NCI-H748 (cell line): ENCODE measurements at regions not wholly inside any gene's neighbourhood (a gene's known extent, or its start where the extent isn't known, plus 50 kb on each side); places are given as distances from the start of the nearest gene placed in this dataset.

ENCODE experiments used
- DNase-seq: peaks from one replicate; lab custom pipeline; 2025; ENCODE audit not compliant: unreplicated experiment; lab: John Stamatoyannopoulos, UW

DNA sequence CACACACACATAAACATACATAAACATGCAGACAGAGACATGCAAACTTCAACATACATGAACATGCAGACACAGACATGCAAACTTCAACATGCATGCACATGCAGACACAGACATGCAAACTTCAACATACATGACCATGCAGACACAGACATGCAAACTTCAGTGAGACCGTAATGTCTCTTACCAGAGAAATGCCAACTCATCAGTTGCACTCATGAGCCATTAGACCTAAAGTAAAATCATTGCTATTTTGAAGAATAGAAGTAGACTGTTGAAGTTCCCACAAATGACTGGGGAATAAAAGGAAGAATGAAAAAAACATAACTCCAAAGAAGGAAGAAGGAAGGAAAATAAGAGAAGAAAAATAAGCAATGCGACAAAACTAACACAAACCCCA, 1044.0 kb upstream of the TMEM132C start:
- no peak for DNase-seq

GRCh38 chr12:127223731-127224130, 1043.2 kb upstream of the TMEM132C start:
- DNase-seq: no peak

DNA sequence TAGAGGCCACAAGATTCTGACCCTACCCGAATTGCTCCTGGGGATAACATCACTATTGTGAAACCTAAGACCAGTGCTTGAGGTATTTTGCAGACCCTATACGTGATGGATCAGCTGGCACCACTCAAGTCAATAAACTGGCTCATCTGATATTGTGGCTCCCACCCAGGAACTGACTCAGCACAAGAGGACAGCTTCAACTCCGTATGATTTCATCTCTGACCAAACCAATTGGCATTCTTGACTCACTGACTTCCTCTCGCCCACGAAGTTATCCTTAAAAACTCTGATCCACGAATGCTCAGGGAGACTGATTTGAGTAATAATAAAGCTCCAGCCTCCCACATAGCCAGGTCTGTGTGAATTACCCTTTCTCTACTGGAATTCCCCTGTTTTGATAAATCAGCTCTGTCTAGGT, 1036.1 kb upstream of the TMEM132C start:
- no peak for DNase-seq

- no peak for DNase-seq
These were observed 1035.6 kb upstream of the TMEM132C start for GRCh38 chr12:127231371-127231770.

GRCh38 chr12:127233016-127233415, 1034.0 kb upstream of the TMEM132C start:
- no peak for DNase-seq

- DNase-seq: no peak
These were observed 1031.2 kb upstream of the TMEM132C start for GRCh38 chr12:127235761-127236160.

DNA sequence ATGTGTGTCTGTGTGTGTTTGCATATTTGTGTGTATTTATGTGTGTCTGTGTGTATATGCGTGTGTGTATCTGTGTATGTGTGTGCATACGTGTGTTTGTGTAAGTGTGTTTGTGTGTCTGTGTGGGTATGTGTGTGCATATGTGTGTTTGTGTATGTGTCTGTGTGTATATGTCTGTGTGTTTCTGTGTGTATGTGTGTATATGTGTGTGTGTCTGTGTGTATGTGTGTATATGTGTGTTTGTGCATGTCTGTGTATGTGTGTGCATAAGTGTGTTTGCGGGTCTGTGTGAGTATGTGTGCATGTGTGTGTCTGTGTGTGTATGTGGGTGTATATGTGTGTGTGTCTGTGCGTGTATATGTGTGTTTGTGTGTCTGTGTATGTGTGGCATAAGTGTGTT, 1030.5 kb upstream of the TMEM132C start:
- no peak for DNase-seq

GRCh38 chr12:127237151-127237550, 1029.8 kb upstream of the TMEM132C start:
- DNase-seq: no peak

DNA sequence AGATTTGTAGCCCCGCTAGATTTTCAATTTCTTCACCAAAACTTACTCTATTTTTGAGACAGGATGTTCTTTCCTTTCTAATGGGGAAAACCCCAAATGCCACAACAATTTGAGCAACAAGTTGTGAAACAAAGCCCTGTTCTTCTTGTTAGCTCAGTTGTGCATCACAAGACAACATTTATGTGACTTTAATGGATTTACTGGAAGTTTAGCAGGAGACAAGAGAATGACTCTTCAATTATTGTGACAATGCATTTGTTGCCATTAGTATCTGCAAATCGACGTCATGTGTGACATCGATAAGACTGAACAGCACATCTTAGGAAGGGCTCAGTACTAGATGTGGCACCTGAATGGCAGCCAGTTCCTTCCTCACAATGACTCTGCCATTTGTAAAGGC, 1028.9 kb upstream of the TMEM132C start:
- DNase-seq: no peak

GRCh38 chr12:127239781-127240180, 1027.2 kb upstream of the TMEM132C start:
- no peak for DNase-seq

- no peak for DNase-seq
These were observed 1026.6 kb upstream of the TMEM132C start for GRCh38 chr12:127240249-127240929.

DNA sequence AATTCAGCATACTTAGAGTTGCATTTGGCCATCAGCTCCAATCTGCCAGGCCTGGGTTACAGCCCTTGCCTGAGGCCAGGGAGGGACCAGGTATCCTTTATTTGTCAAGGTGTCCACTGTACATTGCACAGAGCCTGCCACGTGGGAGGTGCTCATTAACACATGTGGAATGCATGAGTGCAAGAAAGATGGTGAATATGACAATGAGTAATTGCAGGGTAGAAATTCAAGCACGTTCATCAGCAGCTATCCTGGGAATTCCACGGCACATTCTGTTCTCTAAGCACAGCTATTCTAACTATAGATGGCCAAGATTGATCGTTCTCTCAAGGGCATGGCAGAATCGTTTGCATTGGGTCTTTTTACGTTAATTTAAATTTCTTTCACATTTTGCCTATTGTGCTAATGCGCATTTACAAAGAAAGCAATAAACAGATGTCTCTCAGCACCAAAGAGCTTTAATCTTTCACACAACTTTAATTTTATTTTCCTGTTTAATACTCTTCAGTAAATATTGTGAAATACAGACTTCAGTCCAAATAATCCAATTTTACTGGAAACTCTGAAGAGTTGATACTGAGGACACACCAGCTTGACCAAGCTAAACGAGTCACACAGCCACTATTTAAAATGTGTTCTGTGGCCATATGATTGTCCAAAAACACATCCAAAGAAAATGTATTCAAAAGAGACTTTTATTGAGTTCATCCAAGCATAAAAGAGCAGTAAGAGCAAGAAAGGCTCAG, 1025.7 kb upstream of the TMEM132C start:
- no peak for DNase-seq

- no peak for DNase-seq
These were observed 1022.0 kb upstream of the TMEM132C start for GRCh38 chr12:127245009-127245408.

GRCh38 chr12:127245437-127245836, 1021.5 kb upstream of the TMEM132C start:
- DNase-seq: no peak

- no peak for DNase-seq
These were observed 1019.0 kb upstream of the TMEM132C start for GRCh38 chr12:127247937-127248336.

DNA sequence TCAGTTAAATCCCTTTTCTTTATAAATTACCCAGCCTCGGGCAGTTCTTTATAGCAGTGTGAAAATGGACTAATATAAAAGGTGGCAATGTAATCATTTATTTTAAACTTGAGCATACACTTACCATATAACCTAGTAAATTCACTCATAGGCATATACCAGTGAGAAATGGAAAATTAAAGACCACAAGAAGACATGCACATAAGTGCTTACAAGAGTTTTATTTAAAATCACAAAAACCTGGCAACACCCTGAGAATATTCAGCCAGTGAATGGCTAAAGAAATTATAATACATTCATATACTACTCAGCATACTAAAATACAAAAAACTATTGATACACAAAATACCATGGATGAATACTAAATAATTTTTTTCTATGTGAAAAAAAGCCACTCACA, 1017.5 kb upstream of the TMEM132C start:
- no peak for DNase-seq

DNA sequence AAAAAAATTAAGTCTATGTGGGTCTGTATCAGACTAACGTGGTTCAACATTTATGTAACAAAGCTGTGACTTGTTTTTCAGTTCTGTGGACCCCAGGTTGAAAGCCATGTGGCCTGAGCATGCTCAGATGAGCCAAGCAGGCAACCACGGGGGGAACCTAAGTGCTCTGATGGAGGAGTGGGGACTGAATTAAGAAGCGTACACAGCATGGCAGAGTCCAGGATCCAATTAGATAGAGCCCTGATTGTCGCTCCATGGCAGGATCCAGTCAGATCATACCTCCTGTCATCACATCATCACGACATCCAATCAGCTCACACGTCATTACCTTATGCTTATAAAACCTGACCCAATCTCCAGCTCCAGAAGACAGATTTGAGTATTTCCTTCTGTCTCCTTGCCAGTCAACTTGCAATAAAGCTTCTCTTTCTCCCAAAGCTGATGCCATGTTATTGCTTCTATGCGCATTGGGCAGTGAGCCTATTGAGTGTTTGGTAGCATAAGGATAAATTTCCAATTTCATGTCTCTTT, 1013.1 kb upstream of the TMEM132C start:
- no peak for DNase-seq

GRCh38 chr12:127254420-127254955, 1012.5 kb upstream of the TMEM132C start:
- DNase-seq: no peak

DNA sequence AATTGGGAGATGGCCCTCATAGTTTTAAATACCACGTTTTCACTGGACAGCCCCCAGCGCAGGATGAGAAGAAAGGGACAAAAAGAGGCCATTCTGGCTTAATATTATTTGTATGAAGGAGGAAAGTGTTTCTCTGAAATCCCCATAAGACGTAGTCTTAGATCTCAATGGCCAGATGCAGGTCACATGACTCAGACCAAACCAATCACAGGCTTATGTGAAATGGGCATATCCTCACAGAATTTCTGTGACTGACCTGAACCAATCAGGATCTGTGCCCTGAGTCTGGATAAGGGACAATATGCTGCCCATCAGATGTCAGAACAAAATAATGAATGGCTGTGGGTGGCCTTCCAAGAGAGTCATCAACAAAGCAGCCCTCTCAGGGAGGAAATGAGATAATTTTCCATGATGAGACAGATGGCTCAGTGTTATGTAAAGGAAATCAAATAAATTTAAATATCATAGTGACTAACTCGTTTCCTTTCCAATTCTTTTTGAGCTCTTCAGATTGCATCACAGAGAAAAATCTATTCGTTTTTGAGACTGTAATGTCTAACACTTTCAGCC, 1009.5 kb upstream of the TMEM132C start:
- no peak for DNase-seq

DNA sequence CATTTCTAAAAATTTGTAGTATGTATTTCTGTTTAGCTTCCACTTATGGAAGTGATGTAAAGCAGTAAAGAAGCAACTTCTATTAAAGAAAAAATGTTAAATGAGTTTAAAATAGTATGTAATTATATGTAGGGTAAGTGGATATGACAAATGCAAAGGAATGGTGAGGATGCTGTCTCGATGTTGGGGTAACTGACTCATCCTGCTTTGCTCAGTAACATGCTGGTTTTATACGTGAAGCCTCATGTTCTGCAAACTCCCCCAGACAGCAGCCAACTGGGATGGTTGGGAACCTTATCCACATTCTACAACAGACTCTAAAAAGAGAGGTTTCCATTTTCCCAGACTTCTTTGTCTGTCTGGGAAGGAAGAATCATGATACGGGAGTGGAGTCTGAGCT, 1006.4 kb upstream of the TMEM132C start:
- no peak for DNase-seq

- no peak for DNase-seq
These were observed 1006.0 kb upstream of the TMEM132C start for GRCh38 chr12:127260999-127261398.

- DNase-seq: no peak
These were observed 1004.4 kb upstream of the TMEM132C start for GRCh38 chr12:127262615-127263014.
